ENCODE measurements at regions not wholly inside any gene's neighbourhood (a gene's known extent, or its start where the extent isn't known, plus 50 kb on each side); places are given as distances from the start of the nearest gene placed in this dataset.

- H3K27me3 Mint-ChIP-seq (ENCODE audit: low read depth): no peaks in the 10 kb centered on the region
- H3K4me1 Mint-ChIP-seq (ENCODE audit: low read depth): no peaks in the 10 kb centered on the region
- no peaks in the 10 kb centered on the region for H3K9me3 Mint-ChIP-seq
- H3K36me3 Mint-ChIP-seq (ENCODE audit: insufficient read depth in 2 of 2): no peaks in the 10 kb centered on the region
- H3K4me3 Mint-ChIP-seq: no peak overlapping the region
- no peak overlapping the region for H3K27ac Mint-ChIP-seq
- DNase-seq (no peak), ATAC-seq (replicated peaks in 1 of 2) (no peak)
Measured at GRCh38 chr13:72539925-72540324, 187.5 kb downstream of the MZT1 start.

- DNase-seq (no peak), ATAC-seq (replicated peaks in 1 of 2) (no peak)
- H3K27ac Mint-ChIP-seq: no peak overlapping the region
- H3K4me1 Mint-ChIP-seq (ENCODE audit: low read depth): no peaks in the 10 kb centered on the region
- H3K27me3 Mint-ChIP-seq (ENCODE audit: low read depth): no peaks in the 10 kb centered on the region
- no peaks in the 10 kb centered on the region for H3K9me3 Mint-ChIP-seq
- H3K36me3 Mint-ChIP-seq (ENCODE audit: insufficient read depth in 2 of 2): no peaks in the 10 kb centered on the region
- H3K4me3 Mint-ChIP-seq: no peak overlapping the region
Measured at GRCh38 chr13:72537782-72538181, 189.6 kb downstream of the MZT1 start.

GRCh38 chr13:72537395-72537780 lies 190.0 kb downstream of the MZT1 start:
- Mint-ChIP-seq H3K27ac (no peak overlapping the region), H3K4me3 (no peak overlapping the region), H3K4me1 (ENCODE audit: low read depth) (no peaks in the 10 kb centered on the region), H3K9me3 (no peaks in the 10 kb centered on the region), H3K27me3 (ENCODE audit: low read depth) (no peaks in the 10 kb centered on the region), H3K36me3 (ENCODE audit: insufficient read depth in 2 of 2) (no peaks in the 10 kb centered on the region)
- no peak for ATAC-seq (replicated peaks in 1 of 2)
- no peak for DNase-seq

DNA sequence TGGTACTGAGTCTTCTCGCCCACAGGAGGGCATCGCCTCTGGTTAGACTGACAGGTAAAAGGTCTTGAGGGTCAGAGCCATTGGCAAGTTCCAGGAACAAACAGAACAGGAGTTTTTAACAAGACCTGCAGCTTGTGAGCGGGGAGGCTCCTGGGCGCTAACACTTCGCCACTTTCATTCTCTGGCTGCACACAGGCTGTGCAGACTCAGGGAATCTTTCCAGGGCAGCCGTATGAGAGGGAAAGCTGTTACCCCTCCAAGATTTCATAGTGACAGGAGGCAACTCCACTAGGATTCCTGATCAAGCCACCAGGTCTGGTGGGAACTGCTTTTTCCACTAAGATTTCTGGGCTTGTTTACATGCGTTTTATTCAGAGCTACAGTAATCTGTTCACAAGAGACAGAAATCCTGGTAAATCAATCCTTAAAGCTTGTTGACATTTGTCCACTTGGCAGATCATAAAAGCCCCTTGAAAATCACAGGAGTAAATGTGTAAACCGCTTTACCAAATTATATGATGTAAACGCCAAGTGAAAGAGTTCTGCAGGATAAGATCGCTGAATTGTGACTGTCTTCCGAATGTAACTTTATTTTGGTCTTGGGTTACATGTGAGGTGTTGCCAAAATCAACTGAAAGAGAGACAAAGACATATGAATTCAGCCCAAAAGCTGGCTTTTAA lies 190.6 kb downstream of the MZT1 start:
- ATAC-seq (replicated peaks in 1 of 2) (no peak), DNase-seq (no peak)
- Mint-ChIP-seq H3K27ac (no peak overlapping the region), H3K9me3 (no peaks in the 10 kb centered on the region), H3K4me3 (no peak overlapping the region), H3K36me3 (ENCODE audit: insufficient read depth in 2 of 2) (no peaks in the 10 kb centered on the region), H3K27me3 (ENCODE audit: low read depth) (no peaks in the 10 kb centered on the region), H3K4me1 (ENCODE audit: low read depth) (no peaks in the 10 kb centered on the region)

GRCh38 chr13:72534951-72535640 lies 192.3 kb downstream of the MZT1 start:
- ATAC-seq (replicated peaks in 1 of 2) (no peak), DNase-seq (no peak)
- Mint-ChIP-seq H3K4me1 (ENCODE audit: low read depth) (no peaks in the 10 kb centered on the region), H3K36me3 (ENCODE audit: insufficient read depth in 2 of 2) (no peaks in the 10 kb centered on the region), H3K27ac (no peak overlapping the region), H3K4me3 (no peak overlapping the region), H3K27me3 (ENCODE audit: low read depth) (no peaks in the 10 kb centered on the region), H3K9me3 (peaks cover 0 to 3% of the 10 kb centered on the region in 2 donors)

DNA sequence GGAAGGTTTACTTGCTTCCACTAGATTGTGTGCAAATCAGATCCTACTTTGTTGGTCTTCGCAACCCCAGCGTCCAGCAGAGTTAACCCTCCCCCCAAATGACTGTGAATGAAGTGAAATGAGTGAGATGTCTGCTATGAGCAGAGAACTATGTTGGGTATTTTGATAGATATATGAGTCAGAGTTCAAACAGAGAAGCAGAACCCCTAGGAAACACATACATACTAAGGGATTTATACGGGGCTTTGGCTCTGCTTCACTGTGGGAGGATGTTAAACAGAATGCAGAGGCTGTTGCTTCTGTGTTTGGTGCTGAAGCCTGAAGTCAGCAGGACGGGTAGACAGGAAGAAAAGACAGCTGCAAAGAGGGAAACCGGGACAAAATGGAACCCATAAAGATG lies 197.0 kb downstream of the MZT1 start:
- DNase-seq: no peak
- no peaks in the 10 kb centered on the region for H3K27me3 Mint-ChIP-seq (ENCODE audit: low read depth)
- peaks cover 0 to 3% of the 10 kb centered on the region in 2 donors for H3K9me3 Mint-ChIP-seq
- H3K4me1 Mint-ChIP-seq (ENCODE audit: low read depth): no peaks in the 10 kb centered on the region
- H3K27ac Mint-ChIP-seq: no peak overlapping the region
- ATAC-seq (replicated peaks in 1 of 2): no peak
- no peak overlapping the region for H3K4me3 Mint-ChIP-seq
- H3K36me3 Mint-ChIP-seq (ENCODE audit: insufficient read depth in 2 of 2): no peaks in the 10 kb centered on the region

- H3K36me3 Mint-ChIP-seq (ENCODE audit: insufficient read depth in 2 of 2): no peaks in the 10 kb centered on the region
- H3K9me3 Mint-ChIP-seq: peaks cover 0 to 3% of the 10 kb centered on the region in 2 donors
- H3K27ac Mint-ChIP-seq: no peak overlapping the region
- H3K4me1 Mint-ChIP-seq (ENCODE audit: low read depth): no peaks in the 10 kb centered on the region
- no peak for ATAC-seq (replicated peaks in 1 of 2)
- no peaks in the 10 kb centered on the region for H3K27me3 Mint-ChIP-seq (ENCODE audit: low read depth)
- no peak overlapping the region for H3K4me3 Mint-ChIP-seq
- no peak for DNase-seq
Measured at GRCh38 chr13:72527333-72527732, 200.1 kb downstream of the MZT1 start.

- Mint-ChIP-seq H3K36me3 (ENCODE audit: insufficient read depth in 2 of 2) (no peaks in the 10 kb centered on the region), H3K4me1 (ENCODE audit: low read depth) (no peaks in the 10 kb centered on the region), H3K27ac (no peak overlapping the region), H3K27me3 (ENCODE audit: low read depth) (no peaks in the 10 kb centered on the region), H3K4me3 (no peak overlapping the region), H3K9me3 (no peaks in the 10 kb centered on the region)
- no peak for ATAC-seq (replicated peaks in 1 of 2)
- DNase-seq: no peak
Measured at GRCh38 chr13:72523593-72523992, 203.8 kb downstream of the MZT1 start.

- no peak for ATAC-seq (replicated peaks in 1 of 2)
- H3K36me3 Mint-ChIP-seq (ENCODE audit: insufficient read depth in 2 of 2): no peaks in the 10 kb centered on the region
- H3K27me3 Mint-ChIP-seq (ENCODE audit: low read depth): no peaks in the 10 kb centered on the region
Measured at GRCh38 chr13:72523049-72523448, 204.4 kb downstream of the MZT1 start.

DNA sequence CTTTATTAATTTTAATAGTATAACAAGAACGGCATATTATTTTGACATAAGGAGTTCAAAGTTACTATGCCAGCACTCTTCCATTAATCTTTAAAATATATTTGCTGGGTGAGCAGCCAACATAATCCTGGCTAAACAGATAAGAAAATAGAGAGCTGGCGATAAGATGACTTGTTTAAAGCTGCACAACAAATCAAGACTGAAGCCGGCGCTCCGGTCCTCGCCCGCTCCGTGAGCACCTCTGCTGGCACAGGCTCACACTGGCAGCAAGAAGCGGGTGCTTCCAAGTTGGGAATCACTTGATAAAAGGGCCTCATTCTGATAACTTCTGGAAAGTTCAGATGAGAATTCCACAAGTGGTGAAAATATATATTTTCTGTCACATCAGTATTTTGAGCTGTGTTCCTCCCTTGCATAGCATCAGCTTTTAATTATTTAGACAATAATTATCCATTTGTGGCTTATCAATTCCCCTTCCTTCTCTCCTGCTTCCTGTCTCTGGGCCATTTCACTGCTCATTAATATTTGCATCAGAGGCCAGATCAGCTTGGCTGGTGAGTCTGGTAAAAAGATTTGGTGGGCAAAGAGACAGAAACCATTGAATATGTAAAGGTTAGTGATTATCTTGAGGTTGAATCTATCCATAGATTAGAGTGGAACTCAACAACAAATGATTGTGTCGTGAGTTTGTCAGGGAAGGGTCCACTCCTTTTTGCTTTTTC lies 205.3 kb downstream of the MZT1 start:
- no peak for ATAC-seq (replicated peaks in 1 of 2)
- H3K9me3 Mint-ChIP-seq: no peaks in the 10 kb centered on the region
- H3K27ac Mint-ChIP-seq: no peak overlapping the region
- H3K4me3 Mint-ChIP-seq: no peak overlapping the region
- no peak for DNase-seq
- no peaks in the 10 kb centered on the region for H3K4me1 Mint-ChIP-seq (ENCODE audit: low read depth)
- no peaks in the 10 kb centered on the region for H3K36me3 Mint-ChIP-seq (ENCODE audit: insufficient read depth in 2 of 2)
- H3K27me3 Mint-ChIP-seq (ENCODE audit: low read depth): no peaks in the 10 kb centered on the region

More at GRCh38 chr13:72523049-72523448, 204.4 kb downstream of the MZT1 start:
- H3K9me3 Mint-ChIP-seq: no peaks in the 10 kb centered on the region
- H3K4me1 Mint-ChIP-seq (ENCODE audit: low read depth): no peaks in the 10 kb centered on the region
- no peak overlapping the region for H3K4me3 Mint-ChIP-seq
- no peak overlapping the region for H3K27ac Mint-ChIP-seq
- no peak for DNase-seq

DNA sequence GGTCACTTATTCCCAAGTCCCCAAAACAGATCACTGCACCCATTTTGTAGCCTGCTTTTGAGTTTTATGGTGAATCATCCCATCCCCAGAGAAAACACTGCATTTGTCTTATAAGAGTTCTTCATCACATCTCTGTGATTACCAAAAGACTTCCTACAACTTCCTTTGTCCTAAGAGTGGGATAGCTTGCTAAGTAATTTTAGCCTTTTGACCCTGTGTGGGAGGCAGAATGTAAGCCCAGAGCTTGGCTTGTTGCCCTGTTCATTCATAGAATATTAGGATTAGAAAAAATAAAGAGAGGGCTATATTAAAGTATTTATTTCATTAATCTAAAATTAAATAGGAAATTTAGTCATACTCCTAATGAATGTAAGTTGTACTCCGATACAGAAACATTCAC lies 213.3 kb downstream of the MZT1 start:
- H3K27ac Mint-ChIP-seq: no peak overlapping the region
- H3K9me3 Mint-ChIP-seq: no peaks in the 10 kb centered on the region
- no peaks in the 10 kb centered on the region for H3K36me3 Mint-ChIP-seq (ENCODE audit: insufficient read depth in 2 of 2)
- H3K4me3 Mint-ChIP-seq: no peak overlapping the region
- no peaks in the 10 kb centered on the region for H3K27me3 Mint-ChIP-seq (ENCODE audit: low read depth)
- DNase-seq (no peak), ATAC-seq (replicated peaks in 1 of 2) (no peak)
- H3K4me1 Mint-ChIP-seq (ENCODE audit: low read depth): no peaks in the 10 kb centered on the region

GRCh38 chr13:72508392-72508791 lies 219.0 kb downstream of the MZT1 start:
- Mint-ChIP-seq H3K9me3 (no peaks in the 10 kb centered on the region), H3K27me3 (ENCODE audit: low read depth) (no peaks in the 10 kb centered on the region), H3K36me3 (ENCODE audit: insufficient read depth in 2 of 2) (no peaks in the 10 kb centered on the region), H3K27ac (no peak overlapping the region), H3K4me1 (ENCODE audit: low read depth) (no peaks in the 10 kb centered on the region), H3K4me3 (no peak overlapping the region)
- DNase-seq (no peak), ATAC-seq (replicated peaks in 1 of 2) (no peak)

- no peaks in the 10 kb centered on the region for H3K4me1 Mint-ChIP-seq (ENCODE audit: low read depth)
- H3K9me3 Mint-ChIP-seq: no peaks in the 10 kb centered on the region
- H3K27me3 Mint-ChIP-seq (ENCODE audit: low read depth): no peaks in the 10 kb centered on the region
- no peak for ATAC-seq (replicated peaks in 1 of 2)
- no peak overlapping the region for H3K27ac Mint-ChIP-seq
- no peaks in the 10 kb centered on the region for H3K36me3 Mint-ChIP-seq (ENCODE audit: insufficient read depth in 2 of 2)
- H3K4me3 Mint-ChIP-seq: no peak overlapping the region
- DNase-seq: no peak
Measured at GRCh38 chr13:72507416-72508199, 219.8 kb downstream of the MZT1 start.

Data from activated T-cell treated with anti-CD3 and anti-CD28 coated beads, Interleukin-2, amount 50 U/mL, for 72 hours (primary cell).